ENCODE measurements at regions not wholly inside any gene's neighbourhood (a gene's known extent, or its start where the extent isn't known, plus 50 kb on each side); places are given as distances from the start of the nearest gene placed in this dataset.

DNA sequence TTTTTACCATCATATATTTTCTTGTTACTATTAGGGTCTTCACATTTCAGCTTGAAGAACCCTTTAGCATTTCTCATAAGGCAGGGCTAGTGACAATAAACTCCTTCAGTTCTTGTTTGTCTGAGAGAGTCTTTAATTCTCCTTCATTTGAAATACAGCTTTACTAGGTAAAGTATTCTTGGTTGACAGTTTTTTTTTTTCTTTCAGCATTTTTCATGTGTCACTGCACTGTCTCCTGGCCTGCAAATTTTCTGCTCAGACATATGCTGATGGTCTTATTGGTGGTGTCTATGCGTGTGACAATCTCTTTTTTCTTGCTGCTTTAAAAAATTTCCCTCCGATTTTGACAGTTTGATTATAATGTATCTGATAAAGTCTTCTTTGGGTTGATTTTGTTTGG, 399.9 kb downstream of the SH3GL2 start:
- DNase-seq, result no peak

DNA sequence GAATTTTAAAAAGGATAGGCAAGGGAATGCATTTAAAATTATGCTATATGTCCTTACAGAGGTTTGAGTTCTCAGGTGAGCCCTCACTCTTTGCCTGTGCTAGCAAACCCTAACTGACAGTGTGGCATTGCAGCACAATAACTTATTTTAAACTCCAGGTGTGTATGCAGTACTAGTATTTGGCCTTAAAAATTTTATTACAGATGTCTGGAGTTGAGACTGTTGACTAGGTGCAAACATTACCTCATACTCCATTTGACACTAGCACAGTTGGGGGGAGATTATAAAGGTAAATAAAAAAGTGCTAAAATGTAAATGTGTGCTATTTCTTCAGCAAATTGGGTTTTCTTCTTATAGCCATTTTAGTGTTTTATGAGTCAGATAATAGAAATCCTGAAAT, 407.7 kb downstream of the SH3GL2 start:
- DNase-seq, result no peak

DNA sequence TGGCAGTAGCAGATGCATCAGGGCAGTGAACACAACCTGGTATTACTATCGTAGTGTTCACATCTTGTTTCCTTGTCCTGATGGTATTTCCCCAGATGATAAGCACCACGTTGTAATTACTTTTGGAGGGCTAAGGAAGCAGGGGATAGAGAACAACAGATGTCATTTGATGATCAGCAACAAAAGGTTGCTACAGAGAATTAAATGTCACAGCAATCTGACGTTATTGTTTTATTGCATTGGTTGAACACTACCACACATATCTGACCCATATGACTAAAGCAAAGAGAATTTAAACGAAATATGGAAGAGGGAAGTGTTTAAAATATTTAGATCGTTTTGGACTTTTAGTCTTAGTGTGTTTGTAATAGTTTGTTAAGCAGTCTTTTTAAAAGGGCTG, 408.3 kb downstream of the SH3GL2 start:
- no peak for DNase-seq

- DNase-seq, result no peak
Observed at GRCh38 chr9:17988489-17988888, 409.6 kb downstream of the SH3GL2 start.

GRCh38 chr9:17990602-17991001, 411.7 kb downstream of the SH3GL2 start:
- no peak for DNase-seq

- no peak for DNase-seq
Observed at GRCh38 chr9:17993024-17993423, 414.2 kb downstream of the SH3GL2 start.

GRCh38 chr9:17994695-17995425, 416.0 kb downstream of the SH3GL2 start:
- no peak for DNase-seq

DNA sequence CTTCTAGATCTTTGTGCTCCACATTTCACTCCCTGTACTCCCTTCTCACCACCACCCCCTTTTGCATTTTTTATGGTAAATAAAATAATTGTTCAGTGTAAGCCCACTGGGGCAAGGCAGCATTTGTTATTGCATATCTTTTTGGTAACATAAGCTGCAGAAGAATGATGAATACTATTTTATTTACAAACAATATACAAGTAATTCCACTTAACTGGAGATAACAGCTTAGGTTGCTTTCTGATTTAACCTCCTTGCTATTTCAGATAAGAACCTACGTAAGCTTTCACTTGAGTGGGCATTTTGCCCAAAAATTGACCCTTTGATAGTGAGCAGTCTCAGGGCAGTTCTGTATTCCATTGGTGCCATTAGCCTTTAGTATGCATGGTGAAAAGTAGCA, 417.9 kb downstream of the SH3GL2 start:
- no peak for DNase-seq

GRCh38 chr9:18002718-18003438, 424.0 kb downstream of the SH3GL2 start:
- DNase-seq, result no peak

GRCh38 chr9:18006591-18006990, 427.7 kb downstream of the SH3GL2 start:
- DNase-seq, result no peak

- no peak for DNase-seq
Observed at GRCh38 chr9:18007621-18008020, 428.8 kb downstream of the SH3GL2 start.

- no peak for DNase-seq
Observed at GRCh38 chr9:18009902-18010301, 431.0 kb downstream of the SH3GL2 start.

- DNase-seq, result no peak
Observed at GRCh38 chr9:18010492-18010891, 431.6 kb downstream of the SH3GL2 start.

DNA sequence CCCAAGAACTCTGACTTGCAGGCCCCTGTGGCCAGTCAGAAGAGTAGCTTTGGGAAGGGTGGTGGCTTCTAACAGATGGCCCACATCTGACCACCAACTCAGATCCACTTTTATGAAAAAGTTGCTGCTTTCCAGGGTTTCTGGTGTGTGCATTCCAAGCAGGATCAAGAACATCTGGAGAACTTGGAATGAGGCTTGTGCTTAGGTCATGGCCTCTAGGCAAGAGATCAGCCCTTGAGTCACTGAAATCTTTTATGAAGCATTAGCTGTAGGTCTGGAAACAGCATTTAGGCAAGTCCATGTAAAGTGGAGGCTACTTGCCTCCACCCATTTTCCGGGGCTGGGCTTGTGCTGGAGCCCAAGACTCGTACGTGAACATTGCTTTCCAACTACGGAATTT, 433.3 kb downstream of the SH3GL2 start:
- no peak for DNase-seq

GRCh38 chr9:18014556-18014955, 435.7 kb downstream of the SH3GL2 start:
- no peak for DNase-seq

GRCh38 chr9:18015116-18015515, 436.2 kb downstream of the SH3GL2 start:
- no peak for DNase-seq

DNA sequence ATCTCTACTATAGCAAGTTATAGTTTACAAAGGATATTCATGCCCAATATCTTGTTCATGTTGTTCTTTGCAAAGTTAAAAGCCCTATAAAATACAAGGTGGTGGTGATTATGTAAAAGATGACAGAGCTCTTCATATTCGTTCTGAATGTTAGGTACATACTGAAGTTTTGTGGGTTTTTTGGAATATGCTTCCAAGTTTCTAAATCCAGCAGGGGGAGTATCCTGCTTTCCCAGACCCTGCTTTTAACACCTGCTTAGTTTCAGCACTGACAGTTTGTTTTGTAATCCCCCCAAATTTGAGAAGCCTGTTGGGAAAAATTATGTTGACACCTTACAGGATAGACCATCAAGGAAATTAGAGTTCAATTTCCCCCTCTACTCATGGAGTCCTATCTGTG, 438.3 kb downstream of the SH3GL2 start:
- DNase-seq, result no peak

GRCh38 chr9:18018221-18018620, 439.4 kb downstream of the SH3GL2 start:
- no peak for DNase-seq

GRCh38 chr9:18018661-18019060, 439.8 kb downstream of the SH3GL2 start:
- no peak for DNase-seq

- no peak for DNase-seq
Observed at GRCh38 chr9:18020121-18020745, 441.4 kb downstream of the SH3GL2 start.

- no peak for DNase-seq
Observed at GRCh38 chr9:18022642-18023041, 443.8 kb downstream of the SH3GL2 start.

DNA sequence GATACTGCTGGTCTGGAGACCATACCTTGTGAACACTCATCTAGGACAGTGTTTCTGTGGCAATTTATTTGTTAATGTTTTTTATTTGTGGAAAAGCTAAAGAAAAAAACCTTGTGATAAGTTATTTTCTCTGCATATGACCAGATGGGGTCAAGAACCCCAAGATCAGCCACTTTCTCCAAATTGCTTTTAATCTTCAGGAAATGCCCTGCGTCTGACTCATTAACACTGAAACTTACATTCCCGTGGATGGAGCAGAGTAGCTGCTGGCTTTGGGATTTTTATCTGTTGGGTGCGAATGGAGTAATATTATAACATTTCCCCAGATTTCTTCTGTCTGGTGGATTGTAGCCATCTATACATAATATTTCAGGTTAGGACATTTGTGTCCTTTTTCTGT, 444.5 kb downstream of the SH3GL2 start:
- no peak for DNase-seq

DNA sequence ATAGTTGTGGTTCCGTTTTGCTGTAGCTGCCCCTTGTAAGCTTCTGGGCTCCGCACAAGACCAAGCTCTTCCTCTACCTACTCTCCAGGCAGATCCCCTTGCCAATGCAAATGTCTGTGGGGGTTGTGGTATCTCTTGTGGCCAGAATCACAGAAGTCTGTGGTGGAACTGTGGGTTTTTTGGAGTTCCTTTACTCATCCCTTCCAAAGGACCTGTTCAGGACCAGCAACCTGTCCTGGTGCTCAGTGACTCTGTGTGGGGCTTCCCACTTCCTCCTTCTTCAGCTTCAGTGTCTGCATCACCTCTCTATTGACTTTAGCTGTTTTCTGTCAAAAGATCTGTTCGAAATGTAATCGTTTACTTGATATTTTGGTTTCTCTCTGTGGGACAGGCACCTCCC, 441.3 kb upstream of the ADAMTSL1 start:
- DNase-seq, result no peak

Data from effector CD8-positive, alpha-beta T cell (primary cell).